GM18511 (cell line): ENCODE measurements at regions not wholly inside any gene's neighbourhood (a gene's known extent, or its start where the extent isn't known, plus 50 kb on each side); places are given as distances from the start of the nearest gene placed in this dataset.

Experiments used
- ATAC-seq: cut with Tn5 transposase; IDR thresholded peaks from one replicate; pipeline ENCODE4 v1.9.1; 2021; ENCODE audit warnings: mild to moderate bottlenecking, moderate library complexity; ENCODE audit not compliant: unreplicated experiment

DNA sequence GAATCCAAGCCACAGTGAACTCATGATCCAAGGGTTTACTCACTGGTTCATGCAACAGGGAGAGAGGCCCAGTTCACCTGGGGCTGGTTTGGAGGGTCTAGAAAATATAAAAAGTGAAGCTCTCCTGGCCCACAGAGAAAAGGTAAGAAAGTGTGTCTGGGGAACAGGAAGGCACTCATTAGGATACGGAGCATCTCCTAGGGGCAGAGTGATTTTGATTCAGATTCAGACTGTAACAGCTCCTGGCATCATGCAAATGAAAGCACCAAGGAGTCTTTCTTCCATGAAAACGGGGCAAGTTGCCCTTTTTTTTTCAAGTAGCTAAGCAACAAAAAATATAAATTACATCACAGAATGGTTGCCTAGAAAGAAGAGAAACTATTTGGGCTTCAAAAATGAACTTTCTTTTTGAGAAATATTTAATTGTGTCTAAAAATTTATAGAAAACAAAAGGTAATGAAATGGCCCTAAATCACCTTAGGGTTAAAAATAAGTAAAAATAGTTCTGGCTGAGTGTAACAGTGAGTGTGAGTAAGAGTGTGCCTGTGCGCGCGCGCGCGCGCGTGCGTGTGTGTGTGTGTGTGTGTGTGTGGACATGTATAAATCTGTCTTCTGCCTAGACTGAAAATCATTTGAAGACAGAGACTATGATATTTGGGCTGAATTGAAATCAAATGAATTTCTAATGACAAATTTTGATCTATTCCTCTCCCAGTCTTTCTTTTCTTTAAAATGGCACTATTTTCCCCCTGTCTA, 177.8 kb upstream of the ZNF462 start:
- ATAC-seq: no peak

DNA sequence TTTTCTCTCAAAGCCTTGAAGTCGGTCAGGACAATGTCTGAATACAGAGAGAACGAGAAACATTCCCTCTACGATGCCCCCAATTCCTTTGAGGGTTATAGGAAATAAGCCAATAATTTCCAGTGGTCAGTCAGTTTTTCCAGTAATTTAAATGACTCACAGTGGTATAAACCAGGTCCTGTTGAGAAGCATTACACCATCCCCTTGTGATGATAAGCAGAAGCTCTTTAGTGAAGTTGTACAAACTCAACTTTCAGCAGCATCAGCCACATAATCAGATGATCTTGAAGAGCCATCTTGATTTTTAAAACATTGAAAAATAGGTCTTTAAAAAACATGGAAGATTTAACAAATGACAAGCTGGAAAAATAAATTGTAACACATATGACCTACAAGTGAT, 173.9 kb upstream of the ZNF462 start:
- ATAC-seq: no peak

DNA sequence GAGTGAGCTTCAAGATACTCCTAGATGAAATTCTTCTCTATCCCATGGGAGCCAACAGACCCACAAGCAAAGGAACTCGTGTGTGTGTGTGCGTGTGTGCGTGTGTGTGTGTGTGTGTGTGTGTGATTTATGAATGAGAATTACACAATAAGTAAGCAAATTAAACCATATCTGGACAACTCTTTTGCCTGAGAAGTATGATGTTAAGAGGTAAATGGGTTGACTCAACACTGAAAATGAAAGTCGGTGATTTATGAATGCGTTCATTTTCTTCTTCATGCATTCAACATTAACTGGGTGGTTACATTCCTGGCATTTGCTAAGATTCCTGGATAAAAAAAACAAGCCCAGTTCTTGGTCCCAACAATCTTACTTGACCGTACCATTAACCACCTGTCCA, 171.3 kb upstream of the ZNF462 start:
- no peak for ATAC-seq

DNA sequence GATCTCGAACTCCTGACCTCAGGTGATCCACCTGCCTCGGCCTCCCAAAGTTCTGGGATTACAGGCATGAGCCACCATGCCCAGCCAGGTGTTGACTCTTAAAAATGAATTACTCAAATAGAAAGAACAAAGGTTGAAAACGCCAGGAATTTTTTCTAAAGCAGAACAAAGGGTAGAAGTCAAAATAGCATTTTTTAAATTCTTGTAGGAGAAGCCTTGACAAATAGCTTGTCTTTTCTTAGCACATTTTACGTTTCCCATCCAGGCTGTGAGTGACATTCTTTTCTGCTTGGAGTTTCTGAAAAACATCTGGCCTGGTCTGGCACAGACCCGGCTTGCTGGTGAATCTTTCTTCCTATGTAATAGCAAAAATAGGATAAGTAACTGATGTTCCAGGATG, 169.4 kb upstream of the ZNF462 start:
- no peak for ATAC-seq

- ATAC-seq: no peak
Measured at GRCh38 chr9:106696804-106697203, 166.2 kb upstream of the ZNF462 start.

GRCh38 chr9:106697390-106697749, 165.6 kb upstream of the ZNF462 start:
- no peak for ATAC-seq

- no peak for ATAC-seq
Measured at GRCh38 chr9:106697750-106698502, 165.0 kb upstream of the ZNF462 start.

DNA sequence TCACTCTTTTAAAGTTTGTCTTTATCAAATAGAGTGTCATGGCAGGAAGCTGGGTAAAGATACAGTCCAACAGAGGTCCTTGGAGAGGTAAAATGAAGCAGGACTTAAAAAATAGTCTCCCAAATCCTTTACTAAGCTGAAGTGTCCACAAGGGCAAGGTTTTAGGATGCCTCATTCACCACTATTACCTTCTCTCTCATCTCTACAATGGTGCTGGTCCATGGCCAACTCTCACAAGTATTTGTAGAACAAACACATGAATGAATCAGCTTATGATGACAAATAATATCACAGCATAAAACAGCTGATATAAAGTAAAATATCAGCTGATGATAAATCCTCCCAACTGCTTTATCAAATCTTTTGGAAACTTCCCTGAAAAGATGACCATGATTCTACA, 162.3 kb upstream of the ZNF462 start:
- ATAC-seq: no peak

GRCh38 chr9:106701611-106702010, 161.4 kb upstream of the ZNF462 start:
- no peak for ATAC-seq

DNA sequence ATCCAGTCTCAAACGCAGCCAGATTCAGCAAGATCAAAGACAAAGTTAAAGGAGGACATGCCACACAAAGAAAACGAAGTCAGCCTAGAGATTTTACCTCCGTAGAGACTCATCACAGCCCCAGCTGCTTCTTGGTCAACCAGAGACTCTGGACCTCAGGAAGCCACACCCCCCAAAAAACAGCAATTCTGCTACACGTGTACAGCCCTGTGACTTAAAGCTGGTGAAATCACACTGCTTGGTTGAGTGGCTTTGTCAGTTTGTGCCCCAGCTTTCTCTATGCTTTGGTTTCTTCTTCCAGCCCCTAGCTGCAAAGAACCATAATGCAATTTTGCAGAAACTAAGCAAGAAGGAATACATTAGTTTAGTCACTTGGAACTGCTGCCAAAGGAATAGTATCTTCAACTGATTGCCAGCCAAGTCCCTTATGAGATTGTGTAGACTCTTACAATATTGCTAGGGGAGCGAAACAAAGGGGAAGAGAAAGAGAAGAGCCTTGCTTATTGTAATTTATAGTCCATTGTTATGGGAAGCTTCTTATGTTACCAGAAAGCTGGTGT, 158.8 kb upstream of the ZNF462 start:
- ATAC-seq: no peak

GRCh38 chr9:106707291-106707690, 155.7 kb upstream of the ZNF462 start:
- no peak for ATAC-seq

GRCh38 chr9:106707738-106708474, 155.1 kb upstream of the ZNF462 start:
- no peak for ATAC-seq

- no peak for ATAC-seq
Measured at GRCh38 chr9:106708475-106709146, 154.4 kb upstream of the ZNF462 start.

DNA sequence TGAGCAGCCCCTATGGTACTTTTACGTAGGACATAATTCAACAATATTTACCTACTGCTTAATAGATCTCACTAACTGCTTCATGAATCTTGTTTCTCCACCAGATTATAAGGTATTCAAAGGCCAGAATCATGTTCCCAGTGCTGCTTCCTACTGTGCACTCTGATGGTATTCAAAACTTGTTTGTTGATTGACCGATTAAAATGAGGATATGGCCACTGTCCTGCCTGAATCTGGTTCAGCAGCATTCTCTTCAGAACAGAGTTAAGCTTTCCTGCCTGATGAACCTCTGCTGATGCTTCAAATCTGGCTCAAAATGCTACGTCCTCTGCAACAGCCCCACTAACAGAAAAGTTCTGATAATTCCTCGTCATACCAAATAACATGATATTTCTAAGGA, 150.7 kb upstream of the ZNF462 start:
- ATAC-seq: no peak

DNA sequence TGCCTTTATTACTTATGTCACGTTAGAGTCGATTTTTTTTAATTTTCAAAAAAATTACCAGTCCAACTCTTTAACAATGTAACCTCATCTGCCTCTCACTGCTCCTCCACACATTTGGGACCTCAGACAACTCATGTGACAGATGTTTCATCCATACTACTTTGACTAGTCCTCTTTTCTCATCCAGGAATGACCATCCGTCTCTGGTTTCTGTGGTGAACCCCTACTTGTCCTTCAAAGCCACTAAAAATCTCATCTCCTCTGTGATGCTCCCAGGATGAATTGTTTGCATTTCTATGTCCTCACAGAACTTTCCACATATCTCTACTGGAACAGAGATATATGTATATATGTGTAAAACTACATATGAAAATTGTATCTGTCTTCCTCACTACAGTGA, 149.8 kb upstream of the ZNF462 start:
- ATAC-seq: no peak

DNA sequence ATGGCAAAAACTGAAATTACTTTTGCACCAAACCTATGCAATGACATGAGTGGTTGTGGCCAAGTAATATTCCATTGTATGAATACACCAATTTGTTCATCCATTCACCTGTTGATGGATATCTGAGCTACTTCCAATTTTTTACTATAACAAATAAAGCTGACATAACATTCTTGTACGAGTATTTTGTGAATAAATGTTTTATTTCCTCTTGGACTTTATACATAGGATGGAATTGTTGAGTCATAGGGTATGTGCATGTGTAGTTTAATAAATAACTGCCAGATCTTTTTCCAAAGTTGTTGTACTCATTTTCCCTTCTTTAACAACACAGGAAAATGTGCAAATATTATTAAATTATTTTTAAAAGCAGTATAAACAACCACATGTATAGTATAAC, 146.1 kb upstream of the ZNF462 start:
- ATAC-seq: no peak

- ATAC-seq: no peak
Measured at GRCh38 chr9:106717686-106718085, 145.3 kb upstream of the ZNF462 start.

- no peak for ATAC-seq
Measured at GRCh38 chr9:106718936-106719335, 144.0 kb upstream of the ZNF462 start.

GRCh38 chr9:106722051-106722753, 140.8 kb upstream of the ZNF462 start:
- no peak for ATAC-seq

- no peak for ATAC-seq
Measured at GRCh38 chr9:106723926-106724325, 139.0 kb upstream of the ZNF462 start.
